ENCODE measurements at regions not wholly inside any gene's neighbourhood (a gene's known extent, or its start where the extent isn't known, plus 50 kb on each side); places are given as distances from the start of the nearest gene placed in this dataset.

DNA sequence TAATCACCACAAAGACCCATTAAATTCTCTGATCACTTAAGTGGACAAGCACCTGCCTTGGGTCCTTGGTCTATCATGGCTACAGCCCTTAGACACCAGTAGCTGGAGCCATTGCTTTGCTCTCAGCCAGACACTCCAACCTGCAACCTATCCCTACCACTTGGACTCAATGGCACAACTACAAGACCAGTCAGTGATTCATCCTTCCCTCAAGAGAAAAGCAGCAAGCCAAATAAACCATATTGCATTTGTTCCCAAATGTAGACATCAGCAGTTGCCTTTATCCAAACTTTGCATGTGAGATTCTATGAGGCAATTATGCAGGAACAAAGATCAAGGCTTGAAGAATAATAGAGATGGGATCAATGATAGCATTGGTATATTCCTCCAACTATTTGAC, 263.4 kb downstream of the HHIPL2 start:
- DNase-seq: no peak

DNA sequence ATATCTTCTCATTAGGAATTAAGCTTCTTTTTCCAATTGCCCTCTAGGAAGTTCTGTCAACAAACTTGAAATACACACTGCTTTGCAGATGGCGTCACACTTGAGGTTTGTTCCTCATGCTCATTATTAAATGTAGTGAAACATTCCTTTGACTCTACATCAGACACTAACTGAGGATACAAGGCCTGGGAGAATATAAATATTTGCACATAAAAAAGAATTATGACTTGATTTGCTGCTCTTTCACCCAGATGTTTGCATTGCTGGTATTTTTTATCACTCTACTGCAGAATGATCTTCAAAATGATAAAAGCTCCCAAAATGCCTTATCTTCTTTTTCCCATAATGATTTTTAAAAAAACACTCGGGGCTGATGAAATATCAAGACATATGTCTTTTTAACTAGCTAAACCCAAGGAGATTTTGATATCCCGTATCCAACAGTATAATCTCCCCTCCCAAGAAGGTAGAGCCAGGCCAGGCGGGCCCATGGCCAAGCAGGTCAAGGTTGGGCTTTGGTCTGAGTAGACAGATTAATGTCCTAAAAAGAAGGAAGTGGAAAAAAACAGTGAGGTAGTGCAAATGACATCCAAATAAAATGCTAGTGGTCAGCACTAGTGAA, 264.6 kb downstream of the HHIPL2 start:
- DNase-seq: peak; percentile 89

DNA sequence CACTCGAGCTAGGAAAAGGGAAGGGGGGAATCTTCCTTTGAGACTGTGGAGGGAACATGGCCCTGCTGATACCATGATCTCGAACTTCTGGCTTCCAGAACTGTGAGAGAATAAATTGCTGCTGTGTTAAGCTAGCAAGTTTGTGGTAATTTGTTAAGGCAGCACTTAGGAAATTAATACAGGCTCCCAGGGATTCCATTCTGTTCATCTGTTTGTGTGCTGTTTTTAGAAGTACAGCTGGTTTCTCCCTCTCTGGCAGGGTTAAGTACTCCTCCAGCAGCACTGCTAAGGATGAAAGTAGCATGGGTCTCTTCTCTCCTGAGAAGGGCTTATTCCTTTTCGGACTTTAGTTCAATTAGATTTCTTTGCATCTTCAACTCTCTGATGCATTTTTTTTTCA, 268.3 kb downstream of the HHIPL2 start:
- DNase-seq: no peak

DNA sequence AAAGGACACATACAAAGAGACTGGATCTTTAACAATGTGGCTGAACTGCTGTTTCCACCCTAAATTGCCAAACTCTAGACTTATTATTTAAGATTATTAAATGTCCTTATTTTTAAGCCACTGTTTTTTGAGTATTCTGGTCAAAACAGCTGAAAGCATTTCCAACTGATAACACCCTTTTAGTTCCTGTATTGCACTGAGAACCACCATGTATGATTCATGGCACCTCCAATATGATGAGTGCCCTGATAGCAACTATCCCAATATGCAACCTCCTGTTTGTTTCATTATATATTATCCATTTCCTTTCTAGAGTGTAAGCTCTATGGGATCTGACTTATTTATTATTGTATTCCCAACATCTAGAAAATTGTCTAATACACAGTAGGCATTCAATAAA, 269.4 kb downstream of the HHIPL2 start:
- no peak for DNase-seq

DNA sequence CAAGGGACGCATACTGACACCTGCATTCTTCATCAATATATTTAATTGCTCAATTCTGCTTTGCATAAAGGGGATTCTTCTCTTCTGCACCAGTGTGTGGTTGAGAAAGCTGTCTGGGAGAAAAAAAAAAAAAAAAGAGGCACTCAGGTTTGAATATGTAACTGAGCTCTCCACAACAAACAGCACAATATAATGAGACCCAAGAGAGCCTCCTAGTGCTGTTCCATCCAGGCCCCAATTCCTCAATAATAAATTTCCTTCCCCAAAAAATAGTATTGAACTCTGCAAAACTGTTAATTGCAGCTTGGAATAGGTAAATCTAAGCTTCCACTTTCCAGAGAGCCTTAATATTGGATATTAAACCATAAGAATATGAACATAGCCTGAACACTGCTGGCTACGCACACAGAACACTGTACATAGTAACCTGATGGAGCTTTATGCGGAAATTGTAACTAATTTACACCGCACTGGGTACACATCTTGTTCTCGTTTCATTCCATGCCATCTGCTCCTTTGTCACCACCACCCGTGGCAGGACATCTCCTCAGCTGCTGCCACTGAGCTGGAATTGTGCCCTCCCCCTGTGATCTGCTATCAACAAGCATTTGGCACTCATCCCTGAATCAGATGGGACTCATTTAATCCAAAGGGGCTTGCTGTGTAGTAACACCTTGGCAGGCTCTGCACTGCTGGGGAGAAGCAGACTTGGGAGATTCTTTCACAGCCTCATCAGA, 272.0 kb downstream of the HHIPL2 start:
- DNase-seq: no peak

DNA sequence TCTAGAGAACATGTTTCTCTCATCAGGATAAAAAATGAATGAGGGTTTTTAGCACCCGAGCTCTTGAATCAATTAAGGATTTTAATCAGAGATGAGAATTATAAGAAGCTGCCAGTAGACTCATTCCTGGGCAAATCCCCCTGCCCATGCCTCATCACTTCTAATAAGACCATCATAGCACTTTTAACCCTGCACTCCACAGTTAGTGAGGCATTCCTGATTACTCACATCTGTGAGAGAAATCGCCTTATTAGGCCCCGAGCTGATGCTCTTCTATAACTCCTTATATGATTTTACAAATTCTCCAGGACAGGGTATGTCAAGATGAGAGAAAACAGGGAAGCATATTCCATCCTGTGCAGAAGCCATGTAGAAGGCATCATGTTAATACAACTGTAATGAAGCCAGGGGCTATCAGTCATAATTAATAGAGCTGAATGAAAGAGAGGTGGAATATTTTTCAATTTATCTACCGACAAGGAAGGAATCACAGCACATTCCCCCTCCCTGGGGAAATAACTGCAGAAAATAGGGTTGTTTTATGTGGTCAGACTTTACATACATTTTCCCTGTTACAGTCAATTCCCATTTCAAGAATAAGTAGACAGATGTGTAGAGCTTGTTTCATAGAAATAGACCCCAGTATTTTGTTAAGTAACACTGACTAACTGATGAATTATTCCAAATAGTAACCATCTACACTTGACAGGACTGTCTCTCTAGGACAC, 272.7 kb downstream of the HHIPL2 start:
- peak; percentile 45 for DNase-seq

DNA sequence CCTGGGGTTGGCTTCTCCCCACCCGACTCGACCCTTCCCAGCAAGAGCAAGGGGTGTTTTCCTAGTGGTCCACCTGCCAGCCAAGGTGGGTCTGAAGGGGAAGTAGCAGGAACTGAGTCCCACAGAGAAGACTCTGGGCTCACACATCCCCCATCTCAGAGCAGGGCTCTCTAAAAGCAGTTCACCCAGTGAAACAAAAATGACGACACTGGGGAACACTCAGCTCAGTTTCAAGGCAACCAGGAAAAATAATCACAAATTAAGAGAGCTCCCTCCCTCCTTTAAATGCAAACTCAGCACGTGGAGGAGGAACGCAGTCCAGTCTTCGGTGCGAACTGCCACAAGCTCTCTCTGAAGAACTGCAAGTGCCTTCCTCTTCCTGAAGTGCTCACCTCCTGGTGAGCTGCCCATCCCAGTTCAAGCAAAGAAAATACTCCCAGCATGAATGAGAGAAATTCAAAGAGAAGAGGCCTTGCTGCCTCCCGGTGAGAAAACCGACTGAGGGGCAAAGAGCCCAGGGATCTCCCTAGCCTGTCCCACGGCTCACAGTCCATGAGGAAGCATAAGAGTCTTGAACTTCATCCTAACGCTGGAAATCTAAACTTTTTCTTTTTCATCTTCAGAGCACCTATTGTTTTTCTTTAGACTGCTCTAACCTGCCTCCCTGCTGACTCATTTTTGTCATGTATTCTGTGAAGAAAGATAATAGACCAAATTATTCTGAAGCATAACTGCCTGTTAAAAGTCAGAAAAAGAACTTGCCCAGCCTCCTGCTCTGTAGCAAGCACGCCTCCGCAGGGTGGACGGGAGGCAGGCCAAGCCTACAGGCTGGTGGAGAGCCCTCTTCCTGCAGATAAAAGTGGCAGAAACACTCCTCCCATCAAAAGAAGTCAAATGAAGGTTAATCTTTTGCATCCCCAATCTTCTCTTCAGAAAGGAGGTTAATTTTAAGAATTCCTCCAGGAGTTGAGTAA, 281.4 kb downstream of the HHIPL2 start:
- no peak for DNase-seq

DNA sequence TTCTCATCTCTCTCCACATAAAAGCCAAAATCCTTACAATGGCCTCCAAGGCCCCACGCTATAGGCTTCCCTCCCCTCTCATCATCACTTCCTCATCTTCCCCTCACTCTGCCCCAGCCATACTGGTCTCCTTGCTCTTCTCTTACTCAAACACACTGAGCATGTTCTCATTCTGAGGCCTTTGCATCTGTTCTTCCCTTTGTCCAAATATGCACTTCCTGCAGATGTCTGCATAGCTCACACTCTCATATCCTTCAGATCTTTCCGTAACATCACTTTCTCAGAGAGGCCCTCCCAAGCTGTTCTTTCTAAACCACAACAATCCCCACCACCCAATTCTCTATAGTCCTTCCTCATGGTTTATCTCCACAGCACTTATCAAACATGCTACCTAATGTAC, 284.1 kb downstream of the HHIPL2 start:
- DNase-seq: no peak

DNA sequence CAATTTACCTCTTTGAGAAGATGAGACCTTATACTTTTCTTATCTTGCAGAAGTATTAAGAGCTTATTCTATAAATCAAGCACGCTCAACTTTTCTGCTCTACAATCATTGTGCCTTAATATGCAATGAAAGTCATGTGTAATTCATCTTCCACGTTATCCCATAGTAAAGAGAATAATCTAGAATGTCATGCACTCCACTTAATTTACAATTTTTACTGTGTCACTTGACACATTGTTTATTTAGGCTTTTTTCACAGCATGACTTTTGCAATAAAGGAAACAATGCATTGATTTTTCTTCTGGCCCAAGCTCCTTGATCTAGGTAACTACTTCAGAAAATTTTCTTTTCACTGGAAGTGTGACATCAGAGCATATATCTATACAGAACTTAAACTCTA, 290.9 kb downstream of the HHIPL2 start:
- DNase-seq: no peak

DNA sequence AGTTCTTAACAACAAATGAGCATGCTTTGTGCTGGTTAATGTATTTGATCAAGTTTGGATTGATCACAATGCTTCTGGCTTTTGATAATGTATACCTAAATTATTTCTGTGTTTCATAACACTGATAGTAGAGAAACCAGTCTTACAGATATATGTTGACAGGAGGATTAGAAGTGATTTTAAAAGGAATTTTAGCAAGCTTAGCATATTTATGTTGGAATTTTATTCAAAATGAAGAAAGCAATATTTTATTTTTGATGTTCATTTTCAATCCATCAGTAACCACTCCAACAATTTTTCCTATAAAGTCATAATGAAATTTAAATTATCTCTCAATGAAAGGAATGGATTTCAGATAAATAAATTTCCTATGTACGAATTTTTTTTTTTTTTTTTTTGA, 291.8 kb downstream of the HHIPL2 start:
- DNase-seq: no peak

DNA sequence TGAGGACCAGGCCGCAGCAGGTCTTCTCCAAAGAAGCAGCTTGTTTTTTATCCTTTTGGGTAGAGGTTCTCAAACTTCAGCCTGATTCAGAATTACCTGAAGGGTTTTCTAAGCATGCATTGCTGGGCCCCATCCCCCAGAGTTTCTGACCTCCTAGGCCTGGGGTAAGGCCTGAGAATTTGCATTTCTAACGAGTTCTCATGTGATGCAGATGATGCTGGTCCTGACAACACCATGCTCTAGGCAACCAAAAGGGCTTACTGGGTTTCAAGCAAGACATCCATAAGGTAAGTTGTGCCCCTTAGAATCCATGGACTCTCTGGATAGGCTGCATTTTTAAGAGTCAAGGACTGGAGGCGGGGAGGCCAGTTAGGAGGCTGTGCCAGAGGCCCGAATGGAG, 295.1 kb downstream of the HHIPL2 start:
- no peak for DNase-seq

DNA sequence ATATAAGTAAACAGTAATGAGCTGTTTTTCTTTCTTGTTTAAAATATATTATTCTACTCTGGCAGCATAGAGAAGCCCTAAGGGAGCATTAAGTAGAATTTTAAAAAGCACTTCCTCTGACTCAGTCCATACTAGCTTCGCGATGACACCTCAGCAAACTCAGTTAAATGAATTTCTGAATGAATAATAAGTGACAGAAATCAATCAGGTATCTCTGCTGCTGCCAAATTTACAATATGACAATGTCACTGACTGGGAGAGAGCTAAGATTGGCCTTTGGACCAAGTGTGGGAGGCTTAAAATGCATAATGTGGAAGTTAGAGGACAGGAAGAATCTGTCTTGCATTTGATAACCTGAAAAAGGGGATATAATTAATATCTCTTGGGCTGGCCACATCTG, 296.1 kb downstream of the HHIPL2 start:
- DNase-seq: no peak

DNA sequence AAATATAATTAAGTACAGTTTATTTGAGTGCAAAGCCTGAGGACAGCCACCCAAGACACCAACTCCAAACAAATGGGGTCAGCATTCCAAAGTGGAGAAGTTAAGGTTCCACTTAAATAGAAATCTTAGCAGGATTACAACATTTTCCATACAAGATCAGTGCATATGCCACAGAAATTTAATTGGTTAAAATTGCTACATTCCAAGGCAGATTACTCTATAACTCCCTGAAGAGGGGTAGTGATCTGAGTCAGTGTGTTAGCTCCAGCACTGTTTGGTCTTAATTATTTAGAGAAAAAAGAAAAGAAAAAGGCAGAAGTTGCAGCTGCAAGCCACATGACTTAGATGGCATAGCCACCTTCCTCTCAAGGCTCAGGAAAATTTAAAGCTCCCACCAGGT, 297.5 kb downstream of the HHIPL2 start:
- DNase-seq: peak; percentile 44

DNA sequence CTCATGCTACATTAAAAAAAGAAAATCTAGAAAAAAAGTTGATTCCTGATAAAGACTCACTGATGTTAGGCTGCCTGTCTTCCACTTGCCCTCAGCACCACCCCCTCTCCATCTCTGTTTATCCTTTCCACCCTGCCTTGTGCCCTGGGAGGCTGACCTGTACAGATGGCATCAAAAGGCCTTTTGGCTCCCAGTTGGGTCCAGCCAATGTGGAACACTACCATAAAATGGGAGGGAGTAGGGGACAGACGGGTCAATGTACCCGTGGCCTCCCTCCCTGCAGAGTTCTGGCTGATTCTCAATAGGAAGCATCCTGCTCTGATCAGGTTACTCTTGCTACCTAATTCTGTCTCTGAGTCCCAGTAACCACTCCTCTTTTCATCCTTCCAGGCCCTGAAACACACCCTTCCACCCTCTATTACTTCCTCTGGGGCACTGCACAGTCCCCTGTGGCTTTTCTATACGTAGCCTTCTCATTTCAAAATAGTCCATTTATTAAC, 300.0 kb downstream of the HHIPL2 start:
- no peak for DNase-seq

DNA sequence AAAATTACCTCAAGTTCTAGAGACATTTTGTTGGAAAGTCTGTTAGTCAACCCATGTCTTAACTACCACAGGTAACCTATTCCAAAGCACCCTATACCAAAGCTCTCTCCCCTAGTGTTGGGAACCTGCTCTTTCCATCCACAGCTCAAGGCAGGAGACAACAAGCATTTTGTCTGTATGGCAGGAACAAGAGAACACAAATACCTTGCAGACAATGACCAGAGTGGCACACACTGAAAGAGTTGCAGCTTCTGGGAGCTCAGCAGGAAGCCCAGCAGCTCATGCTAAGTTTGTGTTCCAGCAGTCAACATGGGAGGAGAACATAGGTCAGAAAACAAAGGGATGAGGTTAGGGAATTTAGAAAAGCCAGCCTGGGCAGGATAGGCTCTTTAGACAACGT, 300.8 kb downstream of the HHIPL2 start:
- no peak for DNase-seq

DNA sequence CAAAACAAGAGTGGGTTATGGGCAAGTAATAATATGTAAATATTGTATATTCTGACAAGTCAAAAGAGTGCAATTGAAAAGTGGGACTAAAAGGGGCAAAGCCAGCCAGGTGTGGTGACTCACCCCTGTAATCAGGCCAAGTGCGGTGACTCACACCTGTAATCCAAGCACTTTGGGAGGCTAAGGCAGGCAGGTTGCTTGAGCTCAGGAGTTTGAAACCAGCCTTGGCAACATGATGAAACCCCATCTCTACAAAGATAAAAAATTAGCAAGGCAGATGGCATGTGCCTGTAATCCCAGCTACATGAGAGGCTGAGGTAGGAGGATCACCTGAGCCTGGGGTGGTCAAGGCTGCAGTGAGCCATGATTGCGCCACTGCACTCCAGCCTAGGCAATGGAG, 304.0 kb downstream of the HHIPL2 start:
- DNase-seq: no peak

DNA sequence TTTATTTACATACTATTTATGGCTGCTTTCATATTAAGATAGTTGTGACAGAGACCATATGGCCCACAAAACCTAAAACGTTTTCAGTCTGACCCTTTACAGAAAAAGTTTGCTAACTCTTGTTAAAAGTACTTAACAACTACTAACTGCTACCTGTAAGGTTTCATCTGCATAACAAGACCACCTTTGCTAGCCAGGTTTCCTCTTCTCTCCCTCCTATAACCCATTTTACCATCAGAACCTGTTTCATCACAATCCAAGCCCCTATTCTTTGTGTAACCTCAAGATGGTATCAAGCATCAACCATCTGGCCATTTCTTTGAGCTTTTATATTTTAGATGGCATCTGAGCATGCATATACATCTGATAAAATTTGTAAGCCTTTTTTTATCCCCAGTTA, 305.4 kb downstream of the HHIPL2 start:
- no peak for DNase-seq

DNA sequence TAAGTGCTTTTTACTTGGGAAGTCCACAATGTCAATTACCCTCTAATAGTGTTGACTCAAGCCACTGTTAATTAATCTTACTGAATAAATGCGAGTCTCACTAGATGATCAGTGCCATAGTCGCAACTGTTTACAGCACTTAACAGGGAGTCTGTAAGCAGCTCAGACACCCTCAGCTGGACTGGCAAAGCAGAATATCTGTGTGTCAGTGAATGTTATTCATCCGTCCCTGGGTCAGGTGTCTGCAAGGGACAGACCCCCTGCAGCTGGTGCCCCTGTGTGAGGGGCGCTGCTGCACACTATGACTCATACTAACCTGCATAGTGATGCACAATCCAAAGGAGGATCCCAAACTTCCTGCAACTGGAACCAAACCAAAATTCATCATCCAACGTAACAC, 306.5 kb downstream of the HHIPL2 start:
- DNase-seq: no peak

DNA sequence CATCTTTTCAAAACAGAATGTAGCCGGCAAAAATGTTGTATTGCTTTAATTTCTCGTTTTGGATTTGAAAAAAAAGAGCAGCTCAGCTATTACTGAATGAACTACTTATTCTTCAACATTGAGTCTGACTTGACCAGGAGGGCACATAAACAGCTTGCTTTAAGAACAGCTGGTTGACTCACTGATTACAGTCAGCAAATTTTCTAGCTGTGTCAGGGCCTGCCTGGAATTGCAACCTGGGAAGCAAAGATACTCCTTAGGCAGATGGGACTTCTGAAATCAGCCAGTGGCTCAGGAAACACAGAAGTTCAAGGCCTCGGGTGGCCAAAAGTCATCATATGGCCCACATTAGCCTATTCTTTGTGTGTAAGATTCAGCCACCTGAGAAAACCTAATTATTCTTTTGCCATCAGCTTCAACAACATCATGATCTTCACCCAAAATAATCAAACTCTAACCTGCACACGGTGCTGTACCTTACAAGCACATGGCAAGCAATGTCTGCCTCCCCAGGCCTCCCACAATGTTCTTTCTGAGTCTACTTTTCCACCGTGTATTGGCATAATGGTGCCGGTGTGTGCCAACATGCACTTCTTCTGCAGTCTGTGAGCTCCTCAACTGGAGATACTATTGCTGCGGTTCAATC, 307.2 kb downstream of the HHIPL2 start:
- DNase-seq: peak; percentile 44

DNA sequence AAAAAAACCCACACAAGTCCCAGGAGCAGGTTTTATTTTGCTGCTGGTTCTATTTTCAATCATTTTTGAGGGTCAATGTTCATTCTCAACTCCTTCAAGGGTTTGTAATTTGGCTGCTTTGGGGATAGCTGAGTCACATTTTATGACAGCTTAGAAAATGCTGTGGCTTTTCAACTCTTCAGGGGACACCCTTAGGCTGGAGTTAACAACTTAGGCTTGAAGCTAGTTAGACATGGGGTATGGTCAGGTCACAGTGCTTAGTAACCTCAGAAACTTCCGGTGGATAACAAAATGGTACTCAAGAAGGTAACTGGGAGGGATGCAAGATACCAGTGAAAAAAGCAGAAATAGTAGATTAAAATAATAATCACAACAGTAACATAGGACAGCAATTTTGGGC, 308.8 kb downstream of the HHIPL2 start:
- DNase-seq: no peak

DNA sequence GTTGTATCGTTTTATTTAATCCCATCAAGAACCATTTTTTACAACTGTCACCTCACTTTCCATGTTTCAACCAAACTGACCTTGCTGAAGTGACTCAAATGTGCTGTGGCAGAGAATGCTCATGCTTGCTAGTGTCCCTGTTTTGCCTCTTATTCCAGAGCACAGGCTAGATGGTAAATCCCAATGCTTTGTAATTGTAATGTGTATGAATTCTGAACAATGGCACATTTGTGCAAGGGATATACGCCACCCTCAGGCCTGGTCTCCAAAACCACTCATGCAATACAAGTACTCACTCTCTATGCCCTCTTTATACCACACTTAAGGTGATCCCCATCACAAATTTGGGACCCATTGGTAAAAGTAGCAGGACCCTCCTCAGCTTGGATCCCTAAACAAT, 313.6 kb downstream of the HHIPL2 start:
- DNase-seq: no peak

All from fibroblast of skin of back (primary cell).